ENCODE measurements at regions not wholly inside any gene's neighbourhood (a gene's known extent, or its start where the extent isn't known, plus 50 kb on each side); places are given as distances from the start of the nearest gene placed in this dataset.

- H3K4me3 ChIP-seq (ENCODE audit: low read depth, low read length): no peak overlapping the region
- no peak for DNase-seq (ENCODE audit: low read depth)
- TF ChIP-seq MYC (IDR thresholded peaks at IDR 0.05; ENCODE audit: low read depth, low read length): no peak
- TF ChIP-seq CTCF (IDR thresholded peaks at IDR 0.05; ENCODE audit: low read depth, low read length): no peak
- no peak for TF ChIP-seq MAX (IDR thresholded peaks at IDR 0.05; ENCODE audit: low read depth, low read length)
- TF ChIP-seq POLR2A (IDR thresholded peaks at IDR 0.05; ENCODE audit: extremely low read depth, insufficient read length): no peak
Measured at GRCh38 chrX:147781844-147782243, 129.9 kb upstream of the FMR1 start.

- TF ChIP-seq CTCF (IDR thresholded peaks at IDR 0.05; ENCODE audit: low read depth, low read length): no peak
- TF ChIP-seq MAX (IDR thresholded peaks at IDR 0.05; ENCODE audit: low read depth, low read length): no peak
- TF ChIP-seq POLR2A (IDR thresholded peaks at IDR 0.05; ENCODE audit: extremely low read depth, insufficient read length): no peak
- no peak for TF ChIP-seq MYC (IDR thresholded peaks at IDR 0.05; ENCODE audit: low read depth, low read length)
- no peak for DNase-seq (ENCODE audit: low read depth)
- no peak overlapping the region for H3K4me3 ChIP-seq (ENCODE audit: low read depth, low read length)
Measured at GRCh38 chrX:147788641-147789350, 122.9 kb upstream of the FMR1 start.

- H3K4me3 ChIP-seq (ENCODE audit: low read depth, low read length): no peak overlapping the region
- TF ChIP-seq MYC (IDR thresholded peaks at IDR 0.05; ENCODE audit: low read depth, low read length) (no peak), MAX (IDR thresholded peaks at IDR 0.05; ENCODE audit: low read depth, low read length) (no peak), POLR2A (IDR thresholded peaks at IDR 0.05; ENCODE audit: extremely low read depth, insufficient read length) (no peak), CTCF (IDR thresholded peaks at IDR 0.05; ENCODE audit: low read depth, low read length) (no peak)
- DNase-seq (ENCODE audit: low read depth): no peak
Measured at GRCh38 chrX:147800663-147801062, 111.1 kb upstream of the FMR1 start.

- DNase-seq (ENCODE audit: low read depth): peak; percentile 38
- H3K4me3 ChIP-seq (ENCODE audit: low read depth, low read length): no peak overlapping the region
- TF ChIP-seq MAX (IDR thresholded peaks at IDR 0.05; ENCODE audit: low read depth, low read length) (no peak), CTCF (IDR thresholded peaks at IDR 0.05; ENCODE audit: low read depth, low read length) (peak; percentile 43), MYC (IDR thresholded peaks at IDR 0.05; ENCODE audit: low read depth, low read length) (no peak), POLR2A (IDR thresholded peaks at IDR 0.05; ENCODE audit: extremely low read depth, insufficient read length) (no peak)
Measured at GRCh38 chrX:147803948-147804347, 107.8 kb upstream of the FMR1 start.

GRCh38 chrX:147811803-147812202 is 99.9 kb upstream of the FMR1 start:
- TF ChIP-seq CTCF (IDR thresholded peaks at IDR 0.05; ENCODE audit: low read depth, low read length) (no peak), MYC (IDR thresholded peaks at IDR 0.05; ENCODE audit: low read depth, low read length) (no peak), POLR2A (IDR thresholded peaks at IDR 0.05; ENCODE audit: extremely low read depth, insufficient read length) (no peak), MAX (IDR thresholded peaks at IDR 0.05; ENCODE audit: low read depth, low read length) (no peak)
- DNase-seq (ENCODE audit: low read depth): no peak
- no peak overlapping the region for H3K4me3 ChIP-seq (ENCODE audit: low read depth, low read length)

All from NB4 (cell line).